ENCODE measurements at regions not wholly inside any gene's neighbourhood (a gene's known extent, or its start where the extent isn't known, plus 50 kb on each side); places are given as distances from the start of the nearest gene placed in this dataset.
A peak's percentile ranks its signal among the peaks of the same experiment; 100 is the strongest.

DNA sequence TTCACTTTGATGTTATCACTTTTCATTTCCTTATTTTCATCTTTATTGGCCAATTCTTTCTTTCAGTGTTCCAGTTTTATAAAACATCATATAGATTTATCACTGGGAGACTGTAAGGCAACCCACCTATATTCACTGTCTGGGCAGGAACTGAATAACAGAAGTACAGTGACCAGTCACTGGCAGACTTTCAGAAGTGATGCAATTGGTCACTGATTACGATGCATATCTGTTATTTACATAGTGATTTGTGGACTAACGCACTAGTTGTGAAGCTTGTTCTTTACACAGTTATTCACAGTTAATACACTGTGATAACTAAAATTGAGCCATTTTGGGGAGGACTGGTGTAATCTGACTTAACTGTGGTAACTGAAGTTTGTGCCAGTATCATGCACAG, 190.2 kb upstream of the DPH6 start:
- Histone ChIP-seq H3K9me3 (no peaks in the 10 kb centered on the region), H3K27me3 (no peaks in the 10 kb centered on the region), H3K4me3 (no peak overlapping the region), H3K36me3 (no peaks in the 10 kb centered on the region)
- DNase-seq, result no peak

GRCh38 chr15:35737441-35737840, 191.5 kb upstream of the DPH6 start:
- Histone ChIP-seq H3K9me3 (no peaks in the 10 kb centered on the region), H3K27me3 (no peaks in the 10 kb centered on the region), H3K36me3 (no peaks in the 10 kb centered on the region), H3K4me3 (no peak overlapping the region)
- DNase-seq, result no peak

DNA sequence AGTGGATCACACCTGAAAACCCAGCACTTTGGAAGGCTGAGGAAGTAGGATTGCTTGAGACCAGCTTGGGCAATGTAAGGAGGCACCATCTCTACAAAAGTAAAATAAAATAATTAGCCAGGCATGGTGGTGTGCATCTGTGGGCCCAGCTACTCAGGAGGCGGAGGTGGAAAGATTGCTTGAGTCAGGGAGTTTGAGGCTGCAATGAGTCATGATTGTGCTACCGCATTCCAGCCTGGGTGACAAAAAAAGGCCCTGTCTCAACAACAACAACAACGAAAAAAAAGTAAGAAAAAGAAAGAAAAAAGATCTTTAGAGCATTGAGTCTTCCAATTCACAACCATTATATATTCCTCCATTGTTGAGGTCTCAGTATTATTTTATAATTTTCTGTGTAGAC, 192.4 kb upstream of the DPH6 start:
- no peak for DNase-seq
- no peaks in the 10 kb centered on the region for H3K9me3 ChIP-seq

GRCh38 chr15:35740761-35741160, 194.8 kb upstream of the DPH6 start:
- Histone ChIP-seq H3K27me3 (no peaks in the 10 kb centered on the region), H3K36me3 (no peaks in the 10 kb centered on the region), H3K9me3 (no peaks in the 10 kb centered on the region), H3K4me3 (no peak overlapping the region)
- DNase-seq, result no peak

More for the DNA sequence above, 192.4 kb upstream of the DPH6 start:
- Histone ChIP-seq H3K27me3 (no peaks in the 10 kb centered on the region), H3K36me3 (no peaks in the 10 kb centered on the region), H3K4me3 (no peak overlapping the region)

- no peak for DNase-seq
- Histone ChIP-seq H3K36me3 (no peaks in the 10 kb centered on the region), H3K27me3 (no peaks in the 10 kb centered on the region), H3K9me3 (no peaks in the 10 kb centered on the region), H3K4me3 (no peak overlapping the region)
These were observed 195.4 kb upstream of the DPH6 start for GRCh38 chr15:35741395-35741794.

- no peak overlapping the region for H3K4me3 ChIP-seq
- DNase-seq, result no peak
- H3K9me3 ChIP-seq, result no peaks in the 10 kb centered on the region
- H3K36me3 ChIP-seq, result no peaks in the 10 kb centered on the region
- H3K27me3 ChIP-seq, result no peaks in the 10 kb centered on the region
These were observed 195.9 kb upstream of the DPH6 start for GRCh38 chr15:35741881-35742280.

DNA sequence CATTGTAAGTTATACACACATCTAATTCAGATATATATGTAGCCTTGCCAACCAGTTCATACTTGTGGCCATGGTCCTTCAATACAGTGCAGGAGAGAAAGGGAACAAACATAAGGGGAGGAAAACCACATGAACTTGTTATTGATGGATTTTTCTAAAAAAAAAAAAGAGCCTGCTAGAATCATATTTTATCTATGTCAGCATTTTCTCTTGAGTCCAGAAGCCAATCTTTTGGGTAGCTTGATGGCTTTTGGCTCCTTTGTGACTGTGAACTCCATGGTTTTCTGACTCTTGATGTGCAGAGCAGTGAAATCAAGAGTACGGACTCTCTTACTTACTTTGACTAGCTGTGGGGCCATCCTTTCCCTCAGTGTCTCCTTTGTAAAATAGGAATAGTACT, 197.4 kb upstream of the DPH6 start:
- no peaks in the 10 kb centered on the region for H3K27me3 ChIP-seq
- DNase-seq, result no peak
- no peak overlapping the region for H3K4me3 ChIP-seq
- no peaks in the 10 kb centered on the region for H3K36me3 ChIP-seq
- H3K9me3 ChIP-seq, result no peaks in the 10 kb centered on the region

DNA sequence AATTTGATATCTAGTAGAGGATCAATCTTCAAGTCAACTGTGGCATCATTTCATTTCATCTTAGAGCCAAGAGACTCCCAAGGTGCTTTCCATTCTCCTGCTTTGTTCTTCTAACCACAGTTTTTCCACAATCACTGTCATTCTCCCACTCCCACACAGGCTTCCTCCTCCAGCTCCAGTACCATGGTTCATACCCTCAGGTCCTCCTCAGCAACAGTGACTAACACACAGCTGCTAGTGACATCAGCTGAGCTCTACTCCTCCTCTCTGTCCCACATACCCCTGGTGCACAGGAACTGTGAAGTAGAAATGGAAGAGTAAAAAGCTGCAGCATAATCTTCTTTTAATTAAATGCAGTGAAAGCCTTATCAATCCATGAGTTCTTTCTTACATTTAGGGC, 200.2 kb upstream of the DPH6 start:
- Histone ChIP-seq H3K27me3 (peaks cover 2% of the 10 kb centered on the region; the same call in 1 of the 2 replicates), H3K36me3 (no peaks in the 10 kb centered on the region), H3K4me3 (no peak overlapping the region), H3K9me3 (no peaks in the 10 kb centered on the region)
- no peak for DNase-seq

- no peaks in the 10 kb centered on the region for H3K36me3 ChIP-seq
- no peak for DNase-seq
These were observed 202.1 kb upstream of the DPH6 start for GRCh38 chr15:35748105-35748504.

GRCh38 chr15:35750051-35750450, 204.1 kb upstream of the DPH6 start:
- Histone ChIP-seq H3K9me3 (no peaks in the 10 kb centered on the region), H3K27me3 (peaks cover 3% of the 10 kb centered on the region; the same call in 1 of the 2 replicates), H3K4me3 (no peak overlapping the region), H3K36me3 (no peaks in the 10 kb centered on the region)
- no peak for DNase-seq

More at GRCh38 chr15:35748105-35748504, 202.1 kb upstream of the DPH6 start:
- peaks cover 3% of the 10 kb centered on the region; the same call in 1 of the 2 replicates for H3K27me3 ChIP-seq
- no peaks in the 10 kb centered on the region for H3K9me3 ChIP-seq
- H3K4me3 ChIP-seq, result no peak overlapping the region

DNA sequence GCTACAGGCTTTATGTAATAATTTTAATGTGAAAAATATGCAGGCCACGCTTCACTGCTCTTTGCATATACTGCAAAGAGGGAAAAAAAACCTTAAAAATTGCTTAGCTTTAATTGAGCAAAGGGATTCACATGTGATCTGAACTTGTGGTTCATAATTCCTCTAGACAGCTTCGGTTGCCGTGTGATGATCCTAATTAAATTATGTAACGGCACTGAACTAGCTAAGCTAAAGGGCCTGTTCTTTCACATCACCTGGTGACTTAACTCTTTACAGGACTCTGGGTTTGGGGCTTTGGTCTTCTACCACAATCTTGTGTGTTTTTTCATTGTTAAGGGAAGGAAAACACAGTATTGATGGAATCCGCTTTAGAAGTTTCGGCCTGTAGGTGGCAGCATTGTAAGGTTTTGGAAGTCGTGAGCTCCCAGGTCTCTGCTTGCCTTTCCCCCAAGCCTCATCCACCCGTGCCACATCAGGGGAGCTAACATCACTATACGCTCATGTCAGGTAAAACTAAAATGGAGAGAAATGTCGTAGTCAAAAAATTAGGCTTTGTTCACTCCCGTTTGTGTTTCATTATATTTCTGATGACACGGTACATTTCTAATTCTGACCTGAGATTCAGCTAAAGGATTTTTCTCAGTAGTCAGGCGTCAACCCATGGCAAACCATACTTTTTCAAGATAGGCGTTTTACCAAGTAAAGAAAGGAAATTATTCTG, 205.6 kb upstream of the DPH6 start:
- peak; percentile 35 for DNase-seq
- Histone ChIP-seq H3K27me3 (peaks cover 3% of the 10 kb centered on the region; the same call in 1 of the 2 replicates), H3K9me3 (no peaks in the 10 kb centered on the region), H3K36me3 (no peaks in the 10 kb centered on the region), H3K4me3 (no peak overlapping the region)

DNA sequence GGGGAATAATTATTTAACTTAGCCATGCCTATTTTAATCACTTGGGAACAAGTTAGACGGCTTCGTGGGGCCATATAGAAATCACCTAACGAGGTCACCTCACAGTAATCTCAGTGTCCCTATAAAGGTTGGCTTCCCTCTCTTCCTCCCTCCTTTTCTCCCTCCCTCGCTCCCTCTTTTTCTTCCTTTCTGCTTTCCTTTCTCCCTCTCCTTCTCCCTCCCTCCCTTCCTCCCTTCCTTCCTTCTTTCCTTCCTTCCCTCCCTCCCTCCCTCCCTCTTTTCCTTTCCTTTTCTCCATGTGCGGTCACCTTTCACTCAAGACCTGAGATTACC, 206.1 kb upstream of the DPH6 start:
- Histone ChIP-seq H3K4me3 (no peak overlapping the region), H3K9me3 (no peaks in the 10 kb centered on the region), H3K27me3 (peaks cover 3% of the 10 kb centered on the region; the same call in 1 of the 2 replicates), H3K36me3 (no peaks in the 10 kb centered on the region)
- no peak for DNase-seq

- H3K36me3 ChIP-seq, result no peaks in the 10 kb centered on the region
- DNase-seq, result peak; percentile 9
These were observed 207.5 kb upstream of the DPH6 start for GRCh38 chr15:35753486-35753885.

DNA sequence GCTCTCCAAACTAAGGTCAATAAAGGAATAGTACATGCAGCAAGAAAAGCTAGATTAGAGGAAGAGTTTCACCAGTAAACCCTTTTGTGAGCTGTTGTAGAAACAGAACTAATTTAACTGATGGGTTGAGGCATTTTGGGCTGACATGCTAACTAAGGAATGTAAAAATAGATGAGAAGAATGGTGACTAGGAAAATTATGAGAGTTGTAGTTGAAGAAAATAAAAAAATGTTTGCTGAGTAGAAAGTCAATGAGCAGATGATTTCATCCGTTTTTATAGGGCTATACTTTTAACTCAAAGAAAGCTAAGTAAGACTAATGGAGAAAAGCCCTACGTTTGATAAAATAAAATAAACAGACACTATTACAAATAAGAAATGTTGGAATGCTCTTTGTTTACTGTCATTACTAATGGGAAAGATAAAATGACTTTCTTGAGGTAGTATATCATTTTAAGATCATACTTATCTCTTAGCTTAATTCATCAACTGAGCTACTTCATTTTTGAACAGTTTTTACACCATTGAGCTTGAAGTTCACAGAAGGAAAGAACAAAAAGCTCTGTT, 209.4 kb upstream of the DPH6 start:
- H3K9me3 ChIP-seq, result no peaks in the 10 kb centered on the region
- H3K4me3 ChIP-seq, result no peak overlapping the region
- DNase-seq, result no peak
- H3K27me3 ChIP-seq, result peaks cover 3% of the 10 kb centered on the region; the same call in 1 of the 2 replicates
- no peaks in the 10 kb centered on the region for H3K36me3 ChIP-seq

More at GRCh38 chr15:35753486-35753885, 207.5 kb upstream of the DPH6 start:
- H3K9me3 ChIP-seq, result no peaks in the 10 kb centered on the region
- peaks cover 3% of the 10 kb centered on the region; the same call in 1 of the 2 replicates for H3K27me3 ChIP-seq
- H3K4me3 ChIP-seq, result no peak overlapping the region

DNA sequence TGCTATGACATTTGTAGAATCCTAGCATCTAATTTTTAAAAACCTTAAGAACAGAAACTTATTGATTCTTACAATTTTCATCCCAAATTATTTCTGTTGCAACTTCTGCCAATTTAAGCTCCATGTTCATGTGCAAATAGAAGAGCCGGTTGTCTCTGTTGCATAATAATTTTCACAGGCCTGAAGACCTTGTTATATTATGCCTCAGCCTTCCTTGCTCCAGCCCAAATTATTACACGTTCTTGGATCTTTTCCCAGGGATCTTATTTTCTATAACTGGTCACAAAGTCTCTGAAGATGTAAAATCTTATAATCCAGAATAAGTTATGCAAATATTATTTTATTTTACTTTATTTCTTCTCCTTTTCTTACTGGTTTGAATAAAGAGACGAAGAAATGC, 210.7 kb upstream of the DPH6 start:
- no peak overlapping the region for H3K4me3 ChIP-seq
- H3K36me3 ChIP-seq, result no peaks in the 10 kb centered on the region
- H3K27me3 ChIP-seq, result no peaks in the 10 kb centered on the region
- no peak for DNase-seq
- H3K9me3 ChIP-seq, result no peaks in the 10 kb centered on the region

- no peaks in the 10 kb centered on the region for H3K27me3 ChIP-seq
- no peak overlapping the region for H3K4me3 ChIP-seq
- H3K9me3 ChIP-seq, result no peaks in the 10 kb centered on the region
- no peak for DNase-seq
- no peaks in the 10 kb centered on the region for H3K36me3 ChIP-seq
These were observed 211.4 kb upstream of the DPH6 start for GRCh38 chr15:35757361-35757760.

- Histone ChIP-seq H3K4me3 (no peak overlapping the region), H3K36me3 (no peaks in the 10 kb centered on the region), H3K27me3 (no peaks in the 10 kb centered on the region), H3K9me3 (no peaks in the 10 kb centered on the region)
- no peak for DNase-seq
These were observed 211.8 kb upstream of the DPH6 start for GRCh38 chr15:35757765-35758164.
